ENCODE measurements at regions not wholly inside any gene's neighbourhood (a gene's known extent, or its start where the extent isn't known, plus 50 kb on each side); places are given as distances from the start of the nearest gene placed in this dataset.

- H3K36me3 ChIP-seq (ENCODE audit: control insufficient read depth in 2 of 2, insufficient read depth in 2 of 2, low read length in 2 of 2): no peaks in the 10 kb centered on the region
- H3K4me1 ChIP-seq (ENCODE audit: control insufficient read depth, insufficient read depth, low read length): no peaks in the 10 kb centered on the region
- no peak overlapping the region for H3K4me3 ChIP-seq (ENCODE audit: low read length in 2 of 2)
- no peaks in the 10 kb centered on the region for H3K9me3 ChIP-seq (ENCODE audit: control insufficient read depth in 2 of 2, low read length in 2 of 2)
- no peak overlapping the region for H3K9ac ChIP-seq (ENCODE audit: low read length in 2 of 2)
- H3K27ac ChIP-seq (ENCODE audit: low read length): no peak overlapping the region
- no peaks in the 10 kb centered on the region for H3K27me3 ChIP-seq (ENCODE audit: control insufficient read depth in 1 of 2, insufficient read depth in 2 of 2, low read length in 2 of 2)
Measured at GRCh38 chr16:62933929-62934328, 897.7 kb upstream of the CDH8 start.

- Histone ChIP-seq H3K27ac (ENCODE audit: low read length) (no peak overlapping the region), H3K9me3 (ENCODE audit: control insufficient read depth in 2 of 2, low read length in 2 of 2) (no peaks in the 10 kb centered on the region), H3K27me3 (ENCODE audit: control insufficient read depth in 1 of 2, insufficient read depth in 2 of 2, low read length in 2 of 2) (no peaks in the 10 kb centered on the region), H3K4me1 (ENCODE audit: control insufficient read depth, insufficient read depth, low read length) (no peaks in the 10 kb centered on the region), H3K36me3 (ENCODE audit: control insufficient read depth in 2 of 2, insufficient read depth in 2 of 2, low read length in 2 of 2) (no peaks in the 10 kb centered on the region), H3K4me3 (ENCODE audit: low read length in 2 of 2) (no peak overlapping the region), H3K9ac (ENCODE audit: low read length in 2 of 2) (no peak overlapping the region)
Measured at GRCh38 chr16:62929593-62929992, 893.4 kb upstream of the CDH8 start.

GRCh38 chr16:62927122-62927521 lies 890.9 kb upstream of the CDH8 start:
- H3K27ac ChIP-seq (ENCODE audit: low read length): no peak overlapping the region

GRCh38 chr16:62926121-62926801 lies 890.0 kb upstream of the CDH8 start:
- Histone ChIP-seq H3K27me3 (ENCODE audit: control insufficient read depth in 1 of 2, insufficient read depth in 2 of 2, low read length in 2 of 2) (no peaks in the 10 kb centered on the region), H3K4me1 (ENCODE audit: control insufficient read depth, insufficient read depth, low read length) (no peaks in the 10 kb centered on the region), H3K4me3 (ENCODE audit: low read length in 2 of 2) (no peak overlapping the region), H3K27ac (ENCODE audit: low read length) (no peak overlapping the region), H3K36me3 (ENCODE audit: control insufficient read depth in 2 of 2, insufficient read depth in 2 of 2, low read length in 2 of 2) (no peaks in the 10 kb centered on the region), H3K9me3 (ENCODE audit: control insufficient read depth in 2 of 2, low read length in 2 of 2) (no peaks in the 10 kb centered on the region), H3K9ac (ENCODE audit: low read length in 2 of 2) (no peak overlapping the region)

More at GRCh38 chr16:62927122-62927521, 890.9 kb upstream of the CDH8 start:
- Histone ChIP-seq H3K36me3 (ENCODE audit: control insufficient read depth in 2 of 2, insufficient read depth in 2 of 2, low read length in 2 of 2) (no peaks in the 10 kb centered on the region), H3K27me3 (ENCODE audit: control insufficient read depth in 1 of 2, insufficient read depth in 2 of 2, low read length in 2 of 2) (no peaks in the 10 kb centered on the region), H3K4me3 (ENCODE audit: low read length in 2 of 2) (no peak overlapping the region), H3K4me1 (ENCODE audit: control insufficient read depth, insufficient read depth, low read length) (no peaks in the 10 kb centered on the region), H3K9ac (ENCODE audit: low read length in 2 of 2) (no peak overlapping the region), H3K9me3 (ENCODE audit: control insufficient read depth in 2 of 2, low read length in 2 of 2) (no peaks in the 10 kb centered on the region)

- Histone ChIP-seq H3K4me3 (ENCODE audit: low read length in 2 of 2) (no peak overlapping the region), H3K36me3 (ENCODE audit: control insufficient read depth in 2 of 2, insufficient read depth in 2 of 2, low read length in 2 of 2) (no peaks in the 10 kb centered on the region), H3K9me3 (ENCODE audit: control insufficient read depth in 2 of 2, low read length in 2 of 2) (no peaks in the 10 kb centered on the region), H3K27me3 (ENCODE audit: control insufficient read depth in 1 of 2, insufficient read depth in 2 of 2, low read length in 2 of 2) (no peaks in the 10 kb centered on the region), H3K27ac (ENCODE audit: low read length) (no peak overlapping the region), H3K9ac (ENCODE audit: low read length in 2 of 2) (no peak overlapping the region), H3K4me1 (ENCODE audit: control insufficient read depth, insufficient read depth, low read length) (no peaks in the 10 kb centered on the region)
Measured at GRCh38 chr16:62921904-62922303, 885.7 kb upstream of the CDH8 start.

GRCh38 chr16:62913924-62914323 lies 877.7 kb upstream of the CDH8 start:
- Histone ChIP-seq H3K9me3 (ENCODE audit: control insufficient read depth in 2 of 2, low read length in 2 of 2) (no peaks in the 10 kb centered on the region), H3K27me3 (ENCODE audit: control insufficient read depth in 1 of 2, insufficient read depth in 2 of 2, low read length in 2 of 2) (no peaks in the 10 kb centered on the region), H3K4me3 (ENCODE audit: low read length in 2 of 2) (no peak overlapping the region), H3K27ac (ENCODE audit: low read length) (no peak overlapping the region), H3K9ac (ENCODE audit: low read length in 2 of 2) (no peak overlapping the region), H3K4me1 (ENCODE audit: control insufficient read depth, insufficient read depth, low read length) (no peaks in the 10 kb centered on the region), H3K36me3 (ENCODE audit: control insufficient read depth in 2 of 2, insufficient read depth in 2 of 2, low read length in 2 of 2) (no peaks in the 10 kb centered on the region)

GRCh38 chr16:62913333-62913732 lies 877.1 kb upstream of the CDH8 start:
- no peak overlapping the region for H3K4me3 ChIP-seq (ENCODE audit: low read length in 2 of 2)
- no peak overlapping the region for H3K27ac ChIP-seq (ENCODE audit: low read length)
- H3K9me3 ChIP-seq (ENCODE audit: control insufficient read depth in 2 of 2, low read length in 2 of 2): no peaks in the 10 kb centered on the region
- no peaks in the 10 kb centered on the region for H3K4me1 ChIP-seq (ENCODE audit: control insufficient read depth, insufficient read depth, low read length)
- no peaks in the 10 kb centered on the region for H3K36me3 ChIP-seq (ENCODE audit: control insufficient read depth in 2 of 2, insufficient read depth in 2 of 2, low read length in 2 of 2)
- H3K27me3 ChIP-seq (ENCODE audit: control insufficient read depth in 1 of 2, insufficient read depth in 2 of 2, low read length in 2 of 2): no peaks in the 10 kb centered on the region
- no peak overlapping the region for H3K9ac ChIP-seq (ENCODE audit: low read length in 2 of 2)

- H3K27me3 ChIP-seq (ENCODE audit: control insufficient read depth in 1 of 2, insufficient read depth in 2 of 2, low read length in 2 of 2): no peaks in the 10 kb centered on the region
- no peak overlapping the region for H3K27ac ChIP-seq (ENCODE audit: low read length)
- no peaks in the 10 kb centered on the region for H3K9me3 ChIP-seq (ENCODE audit: control insufficient read depth in 2 of 2, low read length in 2 of 2)
- H3K4me3 ChIP-seq (ENCODE audit: low read length in 2 of 2): no peak overlapping the region
- H3K36me3 ChIP-seq (ENCODE audit: control insufficient read depth in 2 of 2, insufficient read depth in 2 of 2, low read length in 2 of 2): no peaks in the 10 kb centered on the region
- no peaks in the 10 kb centered on the region for H3K4me1 ChIP-seq (ENCODE audit: control insufficient read depth, insufficient read depth, low read length)
- no peak overlapping the region for H3K9ac ChIP-seq (ENCODE audit: low read length in 2 of 2)
Measured at GRCh38 chr16:62909597-62909996, 873.4 kb upstream of the CDH8 start.

GRCh38 chr16:62907562-62907961 lies 871.3 kb upstream of the CDH8 start:
- Histone ChIP-seq H3K4me3 (ENCODE audit: low read length in 2 of 2) (no peak overlapping the region), H3K9me3 (ENCODE audit: control insufficient read depth in 2 of 2, low read length in 2 of 2) (no peaks in the 10 kb centered on the region), H3K27me3 (ENCODE audit: control insufficient read depth in 1 of 2, insufficient read depth in 2 of 2, low read length in 2 of 2) (no peaks in the 10 kb centered on the region), H3K4me1 (ENCODE audit: control insufficient read depth, insufficient read depth, low read length) (no peaks in the 10 kb centered on the region), H3K27ac (ENCODE audit: low read length) (no peak overlapping the region), H3K36me3 (ENCODE audit: control insufficient read depth in 2 of 2, insufficient read depth in 2 of 2, low read length in 2 of 2) (no peaks in the 10 kb centered on the region), H3K9ac (ENCODE audit: low read length in 2 of 2) (no peak overlapping the region)

GRCh38 chr16:62903961-62904502 lies 867.8 kb upstream of the CDH8 start:
- Histone ChIP-seq H3K4me3 (ENCODE audit: low read length in 2 of 2) (no peak overlapping the region), H3K9ac (ENCODE audit: low read length in 2 of 2) (no peak overlapping the region), H3K27ac (ENCODE audit: low read length) (no peak overlapping the region), H3K27me3 (ENCODE audit: control insufficient read depth in 1 of 2, insufficient read depth in 2 of 2, low read length in 2 of 2) (no peaks in the 10 kb centered on the region), H3K36me3 (ENCODE audit: control insufficient read depth in 2 of 2, insufficient read depth in 2 of 2, low read length in 2 of 2) (no peaks in the 10 kb centered on the region), H3K9me3 (ENCODE audit: control insufficient read depth in 2 of 2, low read length in 2 of 2) (no peaks in the 10 kb centered on the region), H3K4me1 (ENCODE audit: control insufficient read depth, insufficient read depth, low read length) (no peaks in the 10 kb centered on the region)

- Histone ChIP-seq H3K27ac (ENCODE audit: low read length) (no peak overlapping the region), H3K9me3 (ENCODE audit: control insufficient read depth in 2 of 2, low read length in 2 of 2) (no peaks in the 10 kb centered on the region), H3K4me1 (ENCODE audit: control insufficient read depth, insufficient read depth, low read length) (no peaks in the 10 kb centered on the region), H3K9ac (ENCODE audit: low read length in 2 of 2) (no peak overlapping the region), H3K36me3 (ENCODE audit: control insufficient read depth in 2 of 2, insufficient read depth in 2 of 2, low read length in 2 of 2) (no peaks in the 10 kb centered on the region), H3K4me3 (ENCODE audit: low read length in 2 of 2) (no peak overlapping the region), H3K27me3 (ENCODE audit: control insufficient read depth in 1 of 2, insufficient read depth in 2 of 2, low read length in 2 of 2) (no peaks in the 10 kb centered on the region)
Measured at GRCh38 chr16:62899737-62900136, 863.5 kb upstream of the CDH8 start.

Data from stomach smooth muscle (tissue), 2 donors.